Omental fat pad (tissue), 3 donors: ENCODE measurements at regions not wholly inside any gene's neighbourhood (a gene's known extent, or its start where the extent isn't known, plus 50 kb on each side); places are given as distances from the start of the nearest gene placed in this dataset.

Experiments
- ATAC-seq: fragments of 150-250 bp; one replicate; pipeline ENCODE4 v1.9.1; 2016; ENCODE audit warnings: mild to moderate bottlenecking, moderate library complexity; ENCODE audit not compliant: low FRiP score
- DNase-seq: peaks from one replicate; pipeline ENCODE4 v3.0.0-alpha.2; 2019; ENCODE audit warnings: low spot score
- TF ChIP-seq, protein P1 (sequence below), 3 donors: fragments of 450-650 bp; IDR thresholded peaks; one replicate each; pipeline ENCODE4 v1.5.1; 2016 to 2017; ENCODE audit warnings: antibody characterized with exemption in 3 of 3, mild to moderate bottlenecking in 3 of 3, moderate library complexity in 2 of 3

GRCh38 chr3:151960961-151961580 lies 87.6 kb downstream of the SUCNR1 start:
- DNase-seq (no peak), ATAC-seq (no peak)
- TF ChIP-seq, protein P1, sequence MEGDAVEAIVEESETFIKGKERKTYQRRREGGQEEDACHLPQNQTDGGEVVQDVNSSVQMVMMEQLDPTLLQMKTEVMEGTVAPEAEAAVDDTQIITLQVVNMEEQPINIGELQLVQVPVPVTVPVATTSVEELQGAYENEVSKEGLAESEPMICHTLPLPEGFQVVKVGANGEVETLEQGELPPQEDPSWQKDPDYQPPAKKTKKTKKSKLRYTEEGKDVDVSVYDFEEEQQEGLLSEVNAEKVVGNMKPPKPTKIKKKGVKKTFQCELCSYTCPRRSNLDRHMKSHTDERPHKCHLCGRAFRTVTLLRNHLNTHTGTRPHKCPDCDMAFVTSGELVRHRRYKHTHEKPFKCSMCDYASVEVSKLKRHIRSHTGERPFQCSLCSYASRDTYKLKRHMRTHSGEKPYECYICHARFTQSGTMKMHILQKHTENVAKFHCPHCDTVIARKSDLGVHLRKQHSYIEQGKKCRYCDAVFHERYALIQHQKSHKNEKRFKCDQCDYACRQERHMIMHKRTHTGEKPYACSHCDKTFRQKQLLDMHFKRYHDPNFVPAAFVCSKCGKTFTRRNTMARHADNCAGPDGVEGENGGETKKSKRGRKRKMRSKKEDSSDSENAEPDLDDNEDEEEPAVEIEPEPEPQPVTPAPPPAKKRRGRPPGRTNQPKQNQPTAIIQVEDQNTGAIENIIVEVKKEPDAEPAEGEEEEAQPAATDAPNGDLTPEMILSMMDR (IDR thresholded peaks at IDR 0.05): no peak

DNA sequence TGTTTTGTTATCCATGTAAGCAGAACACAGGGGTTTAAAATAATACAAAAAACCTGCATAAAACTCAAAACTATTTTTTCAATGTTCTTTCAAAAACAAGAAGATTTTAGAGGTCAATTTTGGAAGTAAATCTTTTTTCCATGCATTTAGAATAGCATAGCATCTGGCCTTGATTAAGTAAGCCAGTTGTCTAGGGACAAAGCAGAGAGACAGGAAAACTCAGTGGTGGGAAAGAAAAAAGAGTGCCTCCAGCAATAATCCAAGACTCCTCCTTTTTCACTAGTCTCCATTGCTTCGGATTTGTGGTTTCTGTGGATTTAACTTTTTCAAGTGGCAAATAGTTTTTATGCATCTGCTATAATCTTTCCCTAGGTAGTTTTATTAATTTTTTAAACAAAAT lies 88.9 kb downstream of the SUCNR1 start:
- no peak for DNase-seq
- no peak for ATAC-seq
- TF ChIP-seq, protein P1 (IDR thresholded peaks at IDR 0.05): no peak

DNA sequence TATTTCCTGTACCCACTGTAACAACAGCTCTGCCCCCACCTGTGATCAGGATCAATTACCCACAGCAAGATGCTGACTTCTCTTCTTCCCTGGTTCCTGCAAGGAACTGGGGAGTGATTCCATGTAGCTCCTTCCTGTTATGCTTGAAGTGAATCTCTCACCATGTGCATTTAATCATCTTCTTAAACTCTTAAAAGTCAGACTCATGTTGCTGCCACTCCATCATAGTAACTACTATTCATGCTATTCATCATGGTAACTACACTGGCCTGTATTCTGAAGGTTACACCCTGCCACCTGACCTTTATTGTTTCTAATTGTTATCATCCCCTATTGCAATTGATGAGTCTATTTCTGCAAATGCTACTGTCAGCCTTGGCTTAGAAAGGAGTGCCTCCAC lies 89.5 kb downstream of the SUCNR1 start:
- ATAC-seq: no peak
- TF ChIP-seq, protein P1 (IDR thresholded peaks at IDR 0.05): no peak
- no peak for DNase-seq

- no peak for DNase-seq
- ATAC-seq: no peak
- TF ChIP-seq, protein P1 (IDR thresholded peaks at IDR 0.05): no peak
Measured at GRCh38 chr3:151964743-151965142, 91.3 kb downstream of the SUCNR1 start.

GRCh38 chr3:151969026-151969642 lies 95.7 kb downstream of the SUCNR1 start:
- DNase-seq (no peak), ATAC-seq (no peak)
- TF ChIP-seq, protein P1 (IDR thresholded peaks at IDR 0.05): no peak

GRCh38 chr3:151971814-151972579 lies 98.6 kb downstream of the SUCNR1 start:
- TF ChIP-seq, protein P1 (IDR thresholded peaks at IDR 0.05): no peak
- ATAC-seq: no peak
- no peak for DNase-seq
